NCI-H146 (cell line): ENCODE measurements at regions not wholly inside any gene's neighbourhood (a gene's known extent, or its start where the extent isn't known, plus 50 kb on each side); places are given as distances from the start of the nearest gene placed in this dataset.

Experiments
- DNase-seq: peaks from one replicate; lab custom pipeline; 2025; lab: John Stamatoyannopoulos, UW

DNA sequence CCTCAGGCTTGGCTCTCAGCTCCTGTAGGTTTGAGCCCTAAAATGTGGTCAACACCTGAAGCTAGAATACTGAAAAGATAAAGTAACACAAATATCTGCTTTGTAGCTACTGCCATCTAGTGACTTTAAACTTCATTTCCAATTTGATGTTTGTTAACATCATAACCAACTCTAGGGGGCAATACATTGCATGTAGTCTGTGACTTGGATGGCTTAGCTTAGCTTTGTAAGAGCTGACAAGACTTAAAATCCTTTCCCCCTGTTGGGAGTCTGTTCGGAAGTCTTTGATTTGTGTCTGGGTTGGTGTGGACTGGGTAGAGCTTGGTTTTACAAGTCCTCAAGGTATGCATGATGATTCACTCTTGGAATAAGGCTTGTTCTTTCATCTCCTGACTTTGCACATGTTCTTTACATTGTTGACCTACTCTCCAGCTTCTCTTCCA, 51.7 kb downstream of the SCN11A start:
- DNase-seq: peak; percentile 21

DNA sequence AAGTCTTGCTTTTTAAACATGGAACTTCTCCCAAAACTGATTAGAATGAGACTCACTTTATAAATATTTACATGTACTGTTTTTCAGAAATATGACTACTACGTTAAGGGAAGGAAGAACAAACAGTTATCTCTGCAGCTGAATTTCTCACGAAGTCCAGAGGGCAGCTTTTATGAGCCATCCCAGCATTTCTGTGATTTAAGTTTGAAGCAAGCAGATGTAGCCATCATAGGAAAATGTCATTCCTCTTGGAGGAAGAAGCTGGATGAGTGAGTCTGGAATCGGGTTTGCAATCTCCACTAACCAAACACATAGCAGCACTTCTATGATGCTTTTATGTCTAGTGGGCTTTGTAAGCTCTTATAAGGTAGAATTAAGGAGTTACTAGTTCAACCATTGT, 53.7 kb downstream of the SCN11A start:
- DNase-seq: no peak

DNA sequence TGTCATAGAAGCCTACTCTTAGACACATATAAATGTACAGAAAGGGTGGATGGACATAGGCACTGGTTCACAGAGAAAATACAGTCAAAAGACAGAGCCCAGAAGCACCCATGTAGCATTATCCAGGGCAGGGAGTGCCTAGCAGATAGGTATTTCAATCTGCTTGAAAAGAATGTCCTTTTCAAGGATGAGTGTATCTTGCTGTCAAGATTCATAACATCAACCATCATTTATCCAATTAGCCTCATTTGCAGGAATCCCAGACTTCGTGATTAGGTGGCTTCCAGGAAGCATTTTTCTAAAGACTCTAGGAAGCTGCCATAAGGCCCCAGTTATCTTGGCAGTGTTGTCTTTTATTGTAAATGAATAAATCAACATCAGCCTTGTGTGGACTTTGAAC, 55.6 kb downstream of the SCN11A start:
- DNase-seq: no peak

DNA sequence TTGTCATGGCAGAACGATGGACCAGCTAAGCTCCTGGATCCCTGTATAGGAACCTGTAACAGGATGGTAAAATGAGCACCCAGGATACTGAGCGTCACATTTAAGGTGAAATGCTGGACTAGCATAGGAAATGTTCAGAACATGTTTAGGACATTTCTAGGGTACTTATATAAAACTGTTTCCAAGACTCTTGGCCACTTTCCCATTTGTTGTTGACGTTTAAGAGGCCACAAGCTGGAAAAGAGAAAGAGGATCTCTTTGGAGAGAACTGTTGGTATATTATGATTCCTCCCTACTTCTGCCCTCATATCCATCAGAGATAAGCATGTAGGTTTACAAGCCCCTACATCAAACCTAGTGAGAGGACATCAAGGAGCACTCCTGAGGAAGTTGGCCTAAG, 57.5 kb downstream of the SCN11A start:
- no peak for DNase-seq

DNA sequence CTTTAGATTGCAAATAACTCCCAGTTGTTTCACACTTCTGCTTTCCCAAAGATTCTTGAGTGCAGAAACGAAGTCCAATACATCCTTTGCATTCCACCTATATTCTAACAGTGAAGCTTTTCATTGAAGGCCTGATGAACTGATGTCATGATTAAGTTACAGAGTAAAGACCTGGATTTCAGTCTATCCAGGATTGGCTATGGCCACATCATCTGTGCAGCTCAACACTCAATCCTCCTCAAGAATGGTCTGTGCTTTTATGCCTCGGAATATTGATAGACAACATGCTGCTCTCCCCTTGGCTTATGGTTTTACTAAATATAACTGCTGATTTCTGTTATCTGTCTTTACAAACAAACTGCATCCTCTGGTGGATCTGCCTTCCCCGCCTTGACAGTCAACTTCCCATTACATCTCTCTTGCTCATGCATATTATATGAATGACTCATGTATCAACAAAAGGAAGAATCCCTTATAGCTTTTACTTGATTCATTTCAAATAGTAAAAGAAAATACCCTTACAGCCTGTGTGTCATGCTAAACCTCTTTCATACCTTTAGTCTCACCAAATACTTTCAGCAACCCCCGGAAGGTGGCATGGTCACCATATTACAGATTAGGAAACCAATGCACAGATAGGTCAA, 59.5 kb downstream of the SCN11A start:
- no peak for DNase-seq

DNA sequence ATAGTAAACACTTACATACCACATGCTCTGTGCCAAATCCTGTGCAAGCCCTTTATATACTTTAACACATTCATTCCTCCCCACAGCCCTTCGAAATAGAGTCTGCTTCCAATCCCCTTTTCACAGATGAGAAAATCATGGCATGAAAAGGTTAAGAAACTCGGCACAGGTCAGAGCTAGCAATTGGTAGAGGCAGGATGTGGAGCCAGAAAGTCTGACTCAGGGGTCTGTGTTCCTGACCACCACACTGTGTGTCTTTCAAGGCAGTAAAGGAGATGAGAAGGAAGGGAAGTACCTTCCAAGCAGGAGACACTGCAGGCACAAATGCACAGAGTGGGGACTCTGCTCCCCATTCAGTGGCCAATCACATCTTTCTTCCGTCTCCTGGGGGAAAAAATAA, 61.1 kb downstream of the SCN11A start:
- no peak for DNase-seq

DNA sequence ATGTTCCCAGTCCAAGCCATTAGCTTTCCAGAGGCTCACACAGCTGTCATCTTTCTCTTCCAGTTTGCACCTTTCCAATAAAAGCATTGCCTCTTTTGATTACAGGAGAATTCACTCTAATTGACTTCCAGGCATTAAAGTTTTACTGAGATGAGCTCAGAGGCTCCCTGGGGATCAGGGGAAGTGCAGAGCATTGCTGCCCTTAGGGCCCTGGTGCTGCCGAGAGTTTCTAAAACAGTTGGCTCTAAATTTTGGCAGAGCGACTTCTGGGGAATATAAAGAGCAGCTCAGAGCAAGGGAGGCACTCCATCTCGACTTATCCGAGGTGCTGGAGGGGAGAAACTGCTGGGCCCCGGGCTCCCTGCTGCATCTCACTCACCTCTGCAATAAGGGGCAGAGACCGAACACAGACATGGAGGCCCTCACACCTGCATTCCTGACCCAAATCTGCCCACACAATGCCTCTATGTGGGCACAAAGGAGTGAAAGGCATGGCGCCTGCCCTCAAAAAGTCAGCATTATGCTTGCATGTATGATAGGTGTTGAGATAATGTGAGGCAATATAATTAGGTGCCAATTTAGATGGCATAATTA, 61.7 kb downstream of the SCN11A start:
- DNase-seq: no peak

DNA sequence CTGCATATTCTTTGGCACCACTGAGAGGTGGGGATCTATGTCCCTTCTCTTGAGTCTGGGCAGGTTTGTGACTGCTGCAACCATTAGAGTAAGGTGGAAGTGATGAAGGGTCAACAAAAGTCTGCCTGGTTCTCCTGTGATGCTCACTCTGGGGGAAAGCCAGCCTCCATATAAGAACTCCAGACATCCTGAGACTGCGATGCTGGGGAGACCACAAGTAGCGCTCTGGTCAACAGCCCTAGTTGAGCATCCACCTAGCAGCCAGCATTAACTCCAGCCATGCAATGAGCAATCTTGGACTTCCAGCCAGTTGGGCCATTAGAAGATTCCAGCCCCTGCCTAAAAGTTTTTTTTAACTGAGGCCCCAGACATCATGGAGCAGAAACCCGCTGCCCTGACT, 62.8 kb downstream of the SCN11A start:
- DNase-seq: no peak

DNA sequence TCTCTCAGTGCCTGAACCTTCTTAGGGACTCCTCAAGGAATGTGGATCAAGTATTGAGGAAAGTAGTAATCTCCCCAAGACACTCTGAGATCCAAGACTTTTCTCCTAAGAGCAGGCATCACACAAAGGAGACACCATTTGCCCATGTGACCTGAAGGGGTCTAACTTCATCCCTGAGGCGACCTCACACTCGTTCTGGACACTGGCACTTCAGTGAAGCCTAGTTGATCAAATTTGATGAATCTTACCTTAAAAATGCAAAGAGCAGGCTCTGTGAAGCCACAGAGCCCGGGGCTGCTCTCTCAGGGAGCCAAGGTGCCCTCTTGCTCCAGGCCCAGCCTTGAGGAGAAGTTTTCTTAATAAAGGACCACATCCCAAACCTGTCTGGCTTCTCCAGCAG, 64.3 kb downstream of the SCN11A start:
- no peak for DNase-seq

DNA sequence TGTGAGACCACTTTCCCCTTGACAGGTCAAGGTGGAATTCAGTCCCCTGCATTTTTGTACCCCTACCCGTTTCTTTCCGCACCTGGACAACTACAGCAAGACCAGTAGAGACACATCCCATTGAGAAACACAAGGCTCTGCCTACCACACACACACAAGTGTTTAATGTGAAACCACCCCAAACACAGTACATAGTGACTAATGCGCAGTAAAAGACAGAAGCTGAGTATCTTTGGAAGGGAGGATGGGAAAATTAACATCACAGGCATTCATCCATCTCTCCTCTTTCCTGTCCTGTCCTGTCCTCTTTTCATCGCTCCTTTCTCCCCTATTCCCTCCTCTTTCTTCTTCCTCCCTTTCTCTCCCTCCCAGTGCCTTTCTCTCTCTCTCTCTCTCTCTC, 64.8 kb downstream of the SCN11A start:
- no peak for DNase-seq

DNA sequence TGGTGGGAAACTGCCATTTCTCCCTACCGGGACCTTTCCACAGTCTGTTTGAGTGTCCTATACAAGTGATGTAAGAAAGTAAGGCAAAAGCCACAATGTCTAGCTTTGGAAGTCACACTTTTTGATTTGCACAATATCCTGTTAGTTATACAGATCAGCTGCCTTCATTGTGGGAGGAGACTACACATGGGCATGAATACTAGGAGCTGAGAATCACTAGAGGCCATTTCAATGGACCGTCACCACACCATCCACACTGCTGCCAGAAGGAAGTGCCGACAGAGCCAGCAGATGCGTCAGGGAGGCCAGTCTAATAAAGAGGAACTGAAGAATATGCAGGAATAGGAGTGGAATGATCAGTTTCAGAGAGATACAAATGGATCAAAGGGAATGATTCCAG, 65.8 kb downstream of the SCN11A start:
- no peak for DNase-seq

DNA sequence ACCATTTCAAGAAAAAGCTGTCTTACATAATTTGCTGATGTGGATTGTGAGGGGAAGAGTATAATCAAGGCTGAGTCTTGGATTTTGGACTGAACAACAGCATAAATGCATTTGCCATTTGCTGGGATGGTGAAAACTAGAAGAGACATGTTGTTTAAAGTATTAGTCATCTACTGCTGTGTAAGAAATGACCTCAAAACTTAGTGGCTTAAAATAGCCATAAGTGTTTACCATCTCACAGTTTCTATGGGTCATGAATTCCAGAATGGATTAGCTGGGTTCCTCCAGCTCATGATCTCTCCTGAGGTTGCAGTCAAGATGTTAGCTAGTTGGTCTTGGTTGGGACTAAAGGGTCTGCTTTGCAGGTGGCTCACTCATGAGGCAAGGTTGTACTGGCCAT, 66.2 kb downstream of the SCN11A start:
- DNase-seq: no peak

DNA sequence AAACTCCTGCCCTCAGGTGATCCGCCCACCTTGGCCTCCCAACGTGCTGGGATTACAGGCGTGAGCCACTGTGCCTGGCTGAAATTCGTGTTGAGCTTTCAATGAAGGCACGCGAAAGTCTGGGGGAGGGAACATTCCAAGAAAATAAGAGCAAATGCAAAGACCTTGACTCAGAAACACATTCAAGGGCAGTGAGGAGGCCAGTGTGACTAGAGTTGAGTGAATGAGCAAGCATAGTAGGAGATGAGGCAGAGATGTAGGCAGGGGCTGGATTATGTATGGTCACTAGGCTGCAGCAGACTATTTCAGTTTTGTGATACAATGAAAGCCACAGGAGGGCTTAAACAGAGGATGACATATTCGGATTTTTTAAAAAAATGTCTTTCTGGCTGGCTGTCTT, 67.0 kb downstream of the SCN11A start:
- no peak for DNase-seq

DNA sequence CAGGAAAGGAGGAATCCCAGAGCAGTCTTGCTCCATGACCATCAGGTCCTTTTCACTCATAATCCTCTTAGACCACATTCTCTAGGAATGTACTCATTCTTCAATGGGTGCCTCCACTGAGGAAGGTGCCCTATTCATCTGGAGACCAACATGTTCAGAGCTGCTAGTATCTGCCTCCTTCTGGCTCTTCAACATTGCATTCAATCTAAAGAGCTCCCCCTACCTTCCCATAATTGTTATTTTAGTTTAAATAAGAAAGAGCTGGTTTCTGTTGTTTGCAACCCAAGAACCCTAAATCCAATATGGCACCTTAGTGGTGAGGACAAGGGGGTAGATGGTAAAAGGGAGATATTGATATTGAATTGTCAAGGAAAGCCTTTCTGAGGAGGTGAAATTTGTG, 67.6 kb downstream of the SCN11A start:
- no peak for DNase-seq

DNA sequence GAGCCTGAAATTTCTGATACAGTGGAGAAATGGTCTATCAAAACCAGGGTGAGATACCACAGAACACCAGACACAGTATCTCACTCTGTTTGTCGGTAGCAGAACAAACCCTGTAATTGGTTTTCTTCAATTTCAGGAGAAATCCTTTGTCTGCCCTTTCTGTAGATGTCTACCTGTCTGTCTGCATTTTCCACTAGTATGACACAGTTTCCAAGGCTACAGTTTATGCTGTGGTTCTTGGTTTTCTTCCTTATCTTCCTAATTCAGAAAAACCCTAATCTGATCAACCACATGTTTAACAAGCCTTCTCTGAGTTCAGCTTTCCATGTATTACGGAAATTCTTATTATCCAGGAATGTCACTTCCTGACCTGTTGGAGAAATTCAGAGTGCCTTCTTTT, 70.8 kb downstream of the SCN11A start:
- DNase-seq: no peak

DNA sequence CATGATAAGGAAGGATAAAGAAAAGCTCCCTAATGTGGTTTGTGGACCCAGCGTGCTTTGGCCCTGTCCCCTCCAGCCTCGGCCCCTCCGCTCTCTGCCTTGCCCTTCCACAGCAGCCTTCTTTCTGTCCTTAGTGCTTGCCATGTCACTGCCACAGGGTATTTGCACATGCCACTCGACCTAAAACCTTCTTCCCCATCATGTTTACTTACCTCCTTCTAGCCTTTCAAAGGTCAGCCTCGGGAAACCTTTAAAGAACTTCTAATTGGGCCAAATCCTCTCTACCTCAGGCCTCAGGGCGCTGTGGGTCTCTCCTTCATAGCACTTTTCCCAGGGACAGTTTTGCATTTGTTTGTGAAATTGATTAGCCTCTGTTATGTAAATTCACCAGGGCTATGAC, 73.0 kb downstream of the SCN11A start:
- no peak for DNase-seq

DNA sequence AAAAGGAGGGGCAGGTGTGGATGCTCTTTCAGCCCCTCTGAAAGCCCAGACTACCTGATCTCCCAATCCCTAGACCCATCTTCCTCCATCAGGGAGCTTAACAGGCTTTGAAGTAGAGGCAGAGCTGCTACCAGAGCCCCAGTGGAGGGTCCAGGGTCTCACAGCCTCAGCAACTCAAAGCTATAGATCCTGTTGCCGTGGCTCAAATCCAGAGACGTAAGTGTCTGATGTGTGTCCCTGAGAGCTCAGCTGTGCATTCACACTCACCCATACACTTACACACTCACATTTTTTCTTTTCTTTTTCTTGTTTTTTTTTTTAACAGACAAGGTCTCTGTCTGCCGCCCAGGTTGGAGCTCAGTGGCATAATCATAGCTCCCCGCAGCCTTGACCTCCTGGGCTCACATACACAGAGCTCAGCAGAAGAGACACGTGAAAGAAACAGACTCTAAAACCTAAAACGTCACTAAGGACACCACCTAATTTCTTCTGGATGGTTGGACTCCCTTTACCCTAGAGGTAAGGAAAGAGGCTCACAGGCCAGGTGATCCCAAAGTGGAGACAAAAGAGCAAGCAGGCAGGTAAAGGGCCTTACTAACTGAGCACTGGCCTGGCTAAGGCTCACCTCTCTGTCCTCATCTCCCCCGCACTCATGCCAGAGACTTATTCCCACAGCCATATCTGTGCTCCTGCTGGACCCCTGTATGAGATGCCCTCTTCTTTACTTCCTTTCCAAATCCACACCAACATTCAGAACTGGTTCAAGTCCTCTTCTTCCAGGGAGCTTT, 80.7 kb downstream of the SCN11A start:
- DNase-seq: no peak

DNA sequence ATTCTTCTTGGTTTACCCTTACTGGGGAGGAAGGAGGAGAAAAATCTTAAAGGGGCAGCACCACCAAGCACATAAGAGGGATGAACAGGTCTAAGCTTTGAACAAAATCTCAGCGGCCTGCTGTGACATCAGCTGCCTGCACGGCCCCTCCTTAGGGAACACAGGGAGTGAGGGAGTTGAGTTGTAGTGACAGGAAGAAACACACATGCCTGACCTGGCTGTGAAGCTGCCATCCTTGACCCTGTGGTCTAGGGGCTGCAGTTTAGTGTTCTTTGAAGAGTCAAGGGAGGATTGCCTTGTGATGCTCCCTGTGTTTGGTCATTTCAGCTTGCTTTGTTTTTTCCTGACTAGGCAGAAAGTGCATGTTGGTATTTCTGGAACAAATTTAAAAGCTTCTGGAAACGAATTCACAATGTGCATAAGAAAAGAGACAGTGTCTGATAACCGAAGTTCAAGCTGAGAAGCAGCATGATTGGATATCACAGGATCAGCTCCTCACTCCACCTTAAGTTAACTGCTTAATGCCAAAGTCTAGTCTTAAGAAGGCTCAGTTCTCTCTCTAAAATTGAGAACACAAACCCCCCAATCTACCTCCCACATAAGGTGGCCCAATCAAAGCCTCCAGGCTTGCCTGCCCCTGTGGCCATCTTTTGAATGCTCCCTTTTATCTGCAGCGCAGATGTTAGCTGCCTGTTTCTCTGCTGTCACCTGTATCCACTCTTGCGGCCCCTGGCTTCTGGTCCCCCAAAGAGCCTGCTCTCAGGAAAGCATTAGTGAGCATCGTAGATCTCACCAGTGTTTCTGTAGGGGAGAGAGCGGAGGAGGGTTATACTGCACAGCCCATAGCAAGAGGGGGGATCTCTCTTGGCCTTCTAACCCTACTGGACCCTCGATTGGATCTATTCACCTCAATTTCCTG, 82.2 kb downstream of the SCN11A start:
- DNase-seq: no peak

DNA sequence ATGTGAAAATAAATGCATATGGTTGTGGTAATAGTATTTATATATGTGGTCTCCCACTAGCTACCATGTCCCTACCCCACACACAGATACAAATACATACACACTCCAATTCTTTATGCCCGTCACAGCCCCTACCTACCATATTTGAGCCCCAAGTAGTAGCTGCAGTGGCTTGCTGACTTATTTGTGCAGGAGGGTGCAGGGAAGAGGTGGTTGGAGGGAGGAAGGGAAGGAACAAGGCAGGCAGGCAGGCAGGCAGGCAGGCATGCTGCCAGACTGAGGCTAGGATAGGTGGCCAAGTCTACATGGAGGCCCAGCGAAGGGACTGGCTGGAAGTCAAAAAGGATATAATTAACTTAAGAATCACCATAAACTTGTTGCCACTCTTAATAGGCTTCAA, 82.9 kb downstream of the SCN11A start:
- DNase-seq: no peak

DNA sequence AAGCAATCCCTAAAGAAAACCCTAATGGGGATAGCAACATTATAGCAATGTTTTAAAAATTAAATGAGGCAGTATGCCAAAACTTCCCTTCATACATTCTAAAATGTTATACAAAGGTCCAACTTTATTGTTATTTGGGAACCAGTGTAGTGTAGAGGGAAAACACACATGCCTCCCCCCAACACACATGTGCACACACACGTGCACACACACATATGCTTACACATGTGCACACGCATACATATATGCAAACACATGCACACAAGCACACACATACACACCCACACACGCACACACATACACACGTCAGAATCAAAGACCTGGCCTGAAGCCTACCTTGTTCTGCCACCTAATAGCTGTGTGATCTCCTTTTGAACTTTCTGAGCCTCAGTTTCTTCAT, 83.3 kb downstream of the SCN11A start:
- no peak for DNase-seq

DNA sequence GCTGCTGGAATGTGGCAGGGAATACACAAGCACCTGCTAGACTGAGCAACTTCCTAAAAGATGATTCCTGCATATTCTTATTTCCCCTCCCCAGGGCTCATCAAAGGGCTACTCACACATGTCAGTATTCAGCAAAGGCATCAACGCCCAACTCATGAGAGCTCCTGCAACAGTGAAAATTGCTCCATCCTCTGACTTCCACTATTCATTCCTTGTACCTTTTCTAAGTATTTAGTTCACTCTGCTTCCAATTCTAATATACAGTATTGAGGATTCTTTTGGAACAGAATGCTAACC, 84.1 kb downstream of the SCN11A start:
- no peak for DNase-seq

DNA sequence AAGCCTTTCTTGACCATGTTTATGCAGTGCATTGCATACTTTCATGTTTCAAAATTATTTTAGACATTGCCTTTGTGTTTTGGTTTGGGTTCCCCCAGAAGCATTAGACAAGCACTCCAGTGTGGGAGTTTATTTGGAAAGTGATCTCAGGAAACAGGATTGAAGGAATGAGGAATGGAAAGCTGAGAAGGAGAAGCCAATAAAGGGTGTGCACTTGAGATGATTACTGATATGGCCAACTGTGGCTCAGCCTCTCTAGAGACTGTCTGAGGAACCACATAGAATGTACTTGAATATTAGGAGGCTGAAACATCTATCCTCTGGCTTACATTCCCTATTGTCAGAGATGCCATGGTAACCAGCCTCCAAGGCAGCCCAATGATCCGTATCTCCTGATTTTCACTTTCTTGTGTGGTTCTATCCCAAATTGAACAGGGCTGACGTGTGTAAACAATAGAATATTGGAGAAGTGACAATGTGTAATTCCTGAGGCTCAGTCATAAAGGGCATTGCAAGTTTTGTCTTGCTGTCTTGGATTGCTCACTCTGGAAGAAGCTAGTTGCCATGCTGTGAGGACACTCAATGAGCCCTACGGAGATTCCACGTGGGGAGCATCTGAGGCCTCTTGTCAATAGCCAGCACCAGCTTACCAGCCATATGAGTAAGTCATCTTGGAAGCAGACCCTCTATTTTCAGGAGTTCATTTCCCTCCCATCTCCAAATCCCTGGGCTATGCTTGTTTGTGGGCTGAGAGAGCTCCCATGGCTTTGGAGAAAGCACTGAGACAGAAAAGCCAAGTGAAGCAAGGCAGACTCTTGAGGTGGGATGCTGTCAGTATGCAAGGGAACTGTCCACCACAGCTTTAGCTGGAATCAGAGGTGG, 84.7 kb downstream of the SCN11A start:
- DNase-seq: no peak
